ENCODE measurements at regions not wholly inside any gene's neighbourhood (a gene's known extent, or its start where the extent isn't known, plus 50 kb on each side); places are given as distances from the start of the nearest gene placed in this dataset.
"Not testable (repeated sequence)": the region's sequence is repeated elsewhere in the genome, so short reads cannot be mapped to it uniquely, and the experiment has no call there.

DNA sequence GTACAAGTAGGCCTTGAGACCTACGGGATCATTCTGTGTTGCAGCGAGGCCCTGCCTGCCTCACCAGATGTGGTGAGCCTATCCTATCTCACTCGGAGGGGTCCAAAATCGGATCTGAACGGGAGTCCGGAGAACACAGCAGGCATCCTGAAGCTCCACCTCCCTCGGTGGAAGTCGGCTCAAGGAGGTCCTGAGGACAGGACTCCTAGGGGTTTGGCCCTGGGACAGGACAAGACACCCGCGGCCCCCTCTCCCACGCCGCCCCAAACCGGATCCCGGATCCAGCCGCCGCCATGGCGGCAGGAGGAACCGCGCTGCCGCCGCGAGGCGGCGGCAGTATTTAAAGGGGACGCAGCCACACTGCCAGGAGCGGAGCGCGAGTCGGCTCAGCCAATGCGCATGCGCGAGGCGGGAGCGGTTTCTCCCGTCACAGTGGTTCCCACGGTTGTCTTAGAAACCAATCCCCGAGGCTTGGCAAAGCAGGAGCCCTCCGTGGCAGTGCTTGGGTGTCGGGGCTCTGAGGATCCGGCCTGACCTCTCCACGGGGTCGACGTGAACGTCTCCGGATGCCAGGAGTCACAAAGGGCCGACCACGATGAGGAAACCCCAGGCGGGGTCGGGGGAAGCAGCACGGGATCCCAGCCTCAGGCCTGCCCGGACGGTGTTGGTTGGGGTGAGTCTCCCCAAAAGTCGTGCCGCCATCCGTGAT, 454.6 kb upstream of the ZNG1F start:
- H3K36me3 ChIP-seq (ENCODE audit: insufficient read depth, low read length); H2AFZ ChIP-seq (ENCODE audit: low read depth, low read length); H3K27me3 ChIP-seq (ENCODE audit: insufficient read depth, low read length); H3K9me3 ChIP-seq (ENCODE audit: low read length); H3K4me1 ChIP-seq (ENCODE audit: insufficient read depth, low read length): not testable (repeated sequence)
- peak overlapping the region; percentile 45 for H3K4me3 ChIP-seq (ENCODE audit: low read length)

DNA sequence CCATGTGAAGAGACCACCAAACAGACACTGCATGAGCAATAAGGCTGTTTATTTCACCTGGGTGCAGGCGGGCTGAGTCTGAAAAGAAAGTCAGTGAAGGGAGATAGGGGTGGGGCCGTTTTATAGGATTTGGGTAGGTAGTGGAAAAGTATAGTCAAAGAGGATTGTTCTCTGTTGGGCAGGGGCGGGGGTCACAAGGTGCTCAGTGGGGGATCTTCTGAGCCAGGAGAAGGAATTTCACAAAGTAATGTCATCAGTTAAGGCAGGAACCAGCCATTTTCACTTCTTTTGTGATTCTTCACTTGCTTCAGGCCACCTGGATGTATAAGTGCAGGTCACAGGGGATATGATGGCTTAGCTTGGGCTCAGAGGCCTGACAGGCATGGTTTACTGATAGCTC, 444.6 kb upstream of the ZNG1F start:
- H3K36me3 ChIP-seq (ENCODE audit: insufficient read depth, low read length) = not testable (repeated sequence)

DNA sequence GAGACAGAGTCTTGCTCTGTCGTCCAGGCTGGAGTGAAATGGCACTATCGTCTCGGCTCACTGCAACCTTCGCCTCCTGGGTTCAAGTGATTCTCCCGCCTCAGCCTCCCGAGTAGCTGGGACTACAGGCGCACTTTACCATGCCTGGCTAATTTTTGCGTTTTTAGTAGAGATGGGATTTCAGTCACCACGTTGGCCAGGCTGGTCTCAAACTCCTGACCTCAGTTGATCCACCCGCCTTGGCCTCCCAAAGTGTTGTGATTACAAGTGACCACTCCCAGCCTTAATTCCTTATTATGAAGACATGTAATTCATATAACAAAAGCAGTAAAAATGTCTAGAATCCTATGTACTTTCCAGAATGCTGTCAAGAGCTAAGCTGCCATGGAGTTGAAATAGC, 434.5 kb upstream of the ZNG1F start:
- H3K36me3 ChIP-seq (ENCODE audit: insufficient read depth, low read length); H3K4me3 ChIP-seq (ENCODE audit: low read length); H3K4me1 ChIP-seq (ENCODE audit: insufficient read depth, low read length); H3K9me3 ChIP-seq (ENCODE audit: low read length); H3K27me3 ChIP-seq (ENCODE audit: insufficient read depth, low read length); H2AFZ ChIP-seq (ENCODE audit: low read depth, low read length): not testable (repeated sequence)

More for the DNA sequence above, 444.6 kb upstream of the ZNG1F start:
- not testable (repeated sequence) for H3K4me1 ChIP-seq (ENCODE audit: insufficient read depth, low read length); H3K9me3 ChIP-seq (ENCODE audit: low read length); H3K4me3 ChIP-seq (ENCODE audit: low read length); H3K27me3 ChIP-seq (ENCODE audit: insufficient read depth, low read length); H2AFZ ChIP-seq (ENCODE audit: low read depth, low read length)

DNA sequence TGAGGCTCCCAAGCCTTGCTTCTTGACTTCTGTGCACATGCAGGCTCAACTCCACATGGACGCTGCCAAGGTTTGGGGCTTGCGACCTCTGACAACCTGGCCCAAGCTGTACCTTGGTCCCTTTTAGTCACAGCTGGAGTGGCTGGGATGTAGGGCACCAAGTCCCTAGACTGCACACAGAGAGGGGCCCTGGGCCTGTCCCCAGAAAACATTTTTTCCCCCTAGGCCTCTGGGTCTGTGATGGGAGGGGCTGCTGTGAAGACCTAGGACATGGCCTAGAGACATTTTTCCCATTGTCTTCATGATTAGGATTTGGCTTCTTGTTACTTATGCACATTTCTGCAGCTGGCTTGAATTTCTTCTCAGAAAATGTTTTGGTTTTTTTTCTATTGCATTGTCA, 430.1 kb upstream of the ZNG1F start:
- H3K9me3 ChIP-seq (ENCODE audit: low read length); H3K27me3 ChIP-seq (ENCODE audit: insufficient read depth, low read length); H2AFZ ChIP-seq (ENCODE audit: low read depth, low read length); H3K4me1 ChIP-seq (ENCODE audit: insufficient read depth, low read length); H3K4me3 ChIP-seq (ENCODE audit: low read length); H3K36me3 ChIP-seq (ENCODE audit: insufficient read depth, low read length): not testable (repeated sequence)

DNA sequence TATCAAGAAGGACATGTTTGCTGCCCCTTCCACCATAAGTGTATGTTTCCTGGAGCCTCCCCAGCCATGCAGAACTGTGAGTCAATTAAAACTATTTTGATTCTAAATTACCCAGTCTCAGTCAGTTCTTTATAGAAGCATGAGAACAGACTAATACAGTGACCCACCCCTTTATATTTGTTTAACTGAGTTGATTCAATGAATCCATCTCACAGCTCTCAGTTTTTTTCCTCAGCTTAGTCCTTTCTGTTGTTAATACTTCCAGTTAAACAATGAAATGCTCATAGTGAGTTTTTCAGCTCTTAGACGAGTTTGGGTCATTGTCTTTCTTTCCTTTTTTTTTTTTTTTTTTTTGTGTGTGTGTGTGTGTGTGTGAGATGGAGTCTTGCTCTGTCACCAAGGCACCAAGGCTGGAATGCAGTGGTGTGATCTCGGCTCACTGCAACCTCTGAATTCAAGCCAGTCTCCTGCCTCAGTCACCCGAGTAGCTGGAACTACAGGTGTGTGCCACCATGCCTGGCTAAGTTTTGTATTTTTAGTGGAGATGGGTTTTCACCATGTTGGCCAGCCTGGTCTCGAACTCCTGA, 417.9 kb upstream of the ZNG1F start:
- not testable (repeated sequence) for H3K4me1 ChIP-seq (ENCODE audit: insufficient read depth, low read length); H3K27me3 ChIP-seq (ENCODE audit: insufficient read depth, low read length); H3K36me3 ChIP-seq (ENCODE audit: insufficient read depth, low read length); H3K4me3 ChIP-seq (ENCODE audit: low read length); H3K9me3 ChIP-seq (ENCODE audit: low read length); H2AFZ ChIP-seq (ENCODE audit: low read depth, low read length)

DNA sequence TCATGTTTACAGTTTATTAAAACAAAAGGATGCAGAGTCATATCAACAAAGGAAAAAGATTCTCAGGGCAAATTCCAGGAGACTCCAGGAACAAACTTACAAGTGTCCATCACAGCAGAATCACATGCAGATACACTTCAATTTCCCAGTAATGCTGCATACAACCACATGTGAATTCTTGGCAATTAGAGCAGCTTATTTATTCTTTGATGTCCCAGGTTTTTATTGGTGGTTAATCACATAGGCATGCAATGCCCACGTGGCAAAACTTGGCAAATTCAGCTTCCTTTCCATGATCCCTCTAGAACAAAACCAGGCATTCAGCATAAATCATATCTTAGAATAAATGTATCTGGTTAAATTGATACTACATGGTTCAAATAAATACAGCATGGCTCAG, 376.5 kb upstream of the ZNG1F start:
- H3K4me3 ChIP-seq (ENCODE audit: low read length); H3K36me3 ChIP-seq (ENCODE audit: insufficient read depth, low read length); H2AFZ ChIP-seq (ENCODE audit: low read depth, low read length); H3K27me3 ChIP-seq (ENCODE audit: insufficient read depth, low read length); H3K4me1 ChIP-seq (ENCODE audit: insufficient read depth, low read length); H3K9me3 ChIP-seq (ENCODE audit: low read length): not testable (repeated sequence)

Data from neuron (in vitro differentiated cells).